ENCODE measurements at regions not wholly inside any gene's neighbourhood (a gene's known extent, or its start where the extent isn't known, plus 50 kb on each side); places are given as distances from the start of the nearest gene placed in this dataset.

DNA sequence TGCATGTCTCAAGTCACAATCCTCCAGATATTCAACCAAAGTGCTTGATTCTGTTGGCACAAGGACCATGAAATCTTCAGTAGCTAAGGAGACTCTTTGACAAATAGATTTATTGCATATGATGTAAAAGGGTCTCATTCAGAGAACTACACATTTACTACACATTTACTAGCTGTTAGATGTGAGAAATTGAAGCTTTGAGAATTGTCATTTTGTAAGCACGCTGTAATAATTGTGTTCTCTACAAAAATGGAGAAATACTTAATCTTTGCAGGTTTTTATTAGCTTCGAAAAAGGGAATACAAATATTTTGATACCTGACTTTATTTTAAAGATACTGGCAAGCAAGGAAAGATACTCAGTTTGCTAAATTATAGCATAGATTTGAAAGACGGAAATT is 70.2 kb upstream of the CHD2 start:
- no peak overlapping the region for H3K9ac ChIP-seq (ENCODE audit: low read depth, low read length)
- H2BK5ac ChIP-seq (ENCODE audit: low read depth, low read length, poor library complexity, severe bottlenecking): no peak overlapping the region
- H3K79me1 ChIP-seq (ENCODE audit: low read depth in 1 of 2, low read length in 2 of 2): no peaks in the 10 kb centered on the region; a peak in 1 of 4 replicates
- dilution Hi-C loops (cut with HindIII; ENCODE audit: low sequenced_read_pairs, unreplicated experiment) (no loop called here), intact Hi-C loops (cut with micrococcal nuclease) (no loop called here), in situ Hi-C loops (cut with MboI; ENCODE audit: low sequenced_read_pairs) (no loop called here)
- H2AK9ac ChIP-seq (replicated peaks; ENCODE audit: low read depth, low read length, poor library complexity): no peak overlapping the region
- H3K36me3 ChIP-seq (ENCODE audit: control insufficient read depth, insufficient read depth, low read length): no peaks in the 10 kb centered on the region
- no peak overlapping the region for H3K4me3 ChIP-seq (ENCODE audit: insufficient read depth, low read depth, low read length)
- no peak overlapping the region for H2BK20ac ChIP-seq (ENCODE audit: low read depth, low read length)
- no peak overlapping the region for H3K56ac ChIP-seq (ENCODE audit: extremely low read depth, insufficient read depth, low read length)
- H4K5ac ChIP-seq (ENCODE audit: low read depth, low read length): no peak overlapping the region
- no peak overlapping the region for H2AK5ac ChIP-seq (ENCODE audit: low read depth, low read length)
- no peak overlapping the region for H2AFZ ChIP-seq (replicated peaks; ENCODE audit: low read length, poor library complexity)
- no peaks in the 10 kb centered on the region for H3K9me3 ChIP-seq (ENCODE audit: control insufficient read depth, insufficient read depth, low read length)
- peaks cover 12% of the 10 kb centered on the region for H3K4me1 ChIP-seq (ENCODE audit: control insufficient read depth, insufficient read depth, low read length)
- no peak overlapping the region for H4K8ac ChIP-seq (ENCODE audit: low read depth in 2 of 2, low read length in 2 of 2)
- H3K4ac ChIP-seq (ENCODE audit: low read depth, low read length): no peak overlapping the region
- H3K27me3 ChIP-seq (ENCODE audit: control insufficient read depth, insufficient read depth, low read length): no peaks in the 10 kb centered on the region
- no peak for TF ChIP-seq POLR2A (IDR thresholded peaks at IDR 0.05; ENCODE audit: low read depth, low read length)
- no peak for TF ChIP-seq RFX5 (IDR thresholded peaks at IDR 0.05; ENCODE audit: low read depth, low read length)
- TF ChIP-seq MAZ (IDR thresholded peaks at IDR 0.05; ENCODE audit: borderline replicate concordance, low read depth, low read length): no peak
- TF ChIP-seq FOS (IDR thresholded peaks at IDR 0.05; ENCODE audit: low read depth, low read length): no peak
- no peak for TF ChIP-seq CTCF (conservative IDR thresholded peaks at IDR 0.05; ENCODE audit: low read depth, low read length)
- TF ChIP-seq RAD21 (IDR thresholded peaks at IDR 0.05; ENCODE audit: low read length): no peak
- TF ChIP-seq CHD1 (IDR thresholded peaks at IDR 0.05; ENCODE audit: low read depth, low read length): no peak
- TF ChIP-seq SMC3 (IDR thresholded peaks at IDR 0.05; ENCODE audit: low read depth, low read length): no peak
- TF ChIP-seq CEBPB (IDR thresholded peaks at IDR 0.05; ENCODE audit: low read depth, low read length): no peak
- no peak for TF ChIP-seq USF2 (IDR thresholded peaks at IDR 0.05; ENCODE audit: low read depth, low read length)
- TF ChIP-seq, protein P1, sequence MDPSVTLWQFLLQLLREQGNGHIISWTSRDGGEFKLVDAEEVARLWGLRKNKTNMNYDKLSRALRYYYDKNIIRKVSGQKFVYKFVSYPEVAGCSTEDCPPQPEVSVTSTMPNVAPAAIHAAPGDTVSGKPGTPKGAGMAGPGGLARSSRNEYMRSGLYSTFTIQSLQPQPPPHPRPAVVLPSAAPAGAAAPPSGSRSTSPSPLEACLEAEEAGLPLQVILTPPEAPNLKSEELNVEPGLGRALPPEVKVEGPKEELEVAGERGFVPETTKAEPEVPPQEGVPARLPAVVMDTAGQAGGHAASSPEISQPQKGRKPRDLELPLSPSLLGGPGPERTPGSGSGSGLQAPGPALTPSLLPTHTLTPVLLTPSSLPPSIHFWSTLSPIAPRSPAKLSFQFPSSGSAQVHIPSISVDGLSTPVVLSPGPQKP (IDR thresholded peaks at IDR 0.05; ENCODE audit: borderline replicate concordance, low read depth, low read length): no peak
- TF ChIP-seq RCOR1 (IDR thresholded peaks at IDR 0.05; ENCODE audit: insufficient replicate concordance, low read length): no peak
- TF ChIP-seq MXI1 (IDR thresholded peaks at IDR 0.05; ENCODE audit: borderline replicate concordance, low read depth, low read length): no peak
- no peak for TF ChIP-seq NFE2L2 (IDR thresholded peaks at IDR 0.05; ENCODE audit: low read depth, low read length)
- TF ChIP-seq BHLHE40 (IDR thresholded peaks at IDR 0.05; ENCODE audit: low read depth, low read length): no peak
- TF ChIP-seq MAFK (IDR thresholded peaks at IDR 0.05; ENCODE audit: low read depth, low read length): no peak
- no peak overlapping the region for H4K91ac ChIP-seq (ENCODE audit: insufficient read depth, low read depth, low read length)
- no peak overlapping the region for H3K18ac ChIP-seq (ENCODE audit: low read depth, low read length)
- H3K23ac ChIP-seq (ENCODE audit: low read depth, low read length): no peak overlapping the region
- no peak for DNase-seq
- H3K9me1 ChIP-seq (ENCODE audit: insufficient read depth, low read length): peaks cover 3% of the 10 kb centered on the region
- no peak overlapping the region for H3K27ac ChIP-seq (ENCODE audit: insufficient read depth, low read length)
- H2BK120ac ChIP-seq (ENCODE audit: low read depth, low read length): no peak overlapping the region
- no CpG with 5 or more reads among the region's 3 CpGs for WGBS, 2 experiments (ENCODE audit: extremely low coverage in 2 of 2, insufficient read length in 1 of 2)
- POLR2A ChIA-PET (ENCODE audit: unreplicated experiment): interaction anchor here (0.7 to 1.0 kb wide), 2 partner anchors 17 to 52 kb away, joined by 3 to 5 read pairs; no protein-coding TSS in a partner anchor
- no TSS peak for BruUV-seq (replicated peaks)
- no peak overlapping the region for H3K4me2 ChIP-seq (ENCODE audit: low read depth, low read length)
- no peaks in the 10 kb centered on the region for H4K20me1 ChIP-seq (ENCODE audit: insufficient read depth, low read length)
- no peak overlapping the region for H2BK15ac ChIP-seq (ENCODE audit: low read depth, low read length)
- no peak overlapping the region for H3K14ac ChIP-seq (replicated peaks; ENCODE audit: low read depth, low read length)
- CTCF ChIA-PET: interaction anchor here (0.5 to 1.0 kb wide), 2 partner anchors 28 to 34 kb away, joined by 3 read pairs; no protein-coding TSS in a partner anchor
- ATAC-seq (ENCODE audit: low read depth): no peak
